ENCODE measurements at regions not wholly inside any gene's neighbourhood (a gene's known extent, or its start where the extent isn't known, plus 50 kb on each side); places are given as distances from the start of the nearest gene placed in this dataset.
"Not testable (repeated sequence)": the region's sequence is repeated elsewhere in the genome, so short reads cannot be mapped to it uniquely, and the experiment has no call there.

DNA sequence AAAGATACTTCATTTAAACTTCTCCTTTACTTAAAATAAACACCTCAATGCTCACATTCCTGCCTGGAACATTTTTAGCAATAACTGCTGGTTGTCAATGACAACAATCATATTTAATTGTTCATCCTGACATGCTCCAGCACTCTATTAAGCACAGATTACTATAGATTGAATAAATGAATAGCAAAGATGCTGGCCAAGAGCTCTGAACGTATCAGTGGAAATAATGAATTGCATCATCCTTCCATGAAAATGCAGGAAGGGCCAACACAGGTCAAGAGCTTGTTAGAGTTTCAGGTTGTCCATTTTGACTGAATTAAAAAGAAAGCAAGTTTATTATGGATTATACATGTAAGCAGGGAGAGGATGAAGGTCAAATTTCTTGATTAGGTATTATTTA lies 994.0 kb downstream of the TSN start:
- no peak for DNase-seq

DNA sequence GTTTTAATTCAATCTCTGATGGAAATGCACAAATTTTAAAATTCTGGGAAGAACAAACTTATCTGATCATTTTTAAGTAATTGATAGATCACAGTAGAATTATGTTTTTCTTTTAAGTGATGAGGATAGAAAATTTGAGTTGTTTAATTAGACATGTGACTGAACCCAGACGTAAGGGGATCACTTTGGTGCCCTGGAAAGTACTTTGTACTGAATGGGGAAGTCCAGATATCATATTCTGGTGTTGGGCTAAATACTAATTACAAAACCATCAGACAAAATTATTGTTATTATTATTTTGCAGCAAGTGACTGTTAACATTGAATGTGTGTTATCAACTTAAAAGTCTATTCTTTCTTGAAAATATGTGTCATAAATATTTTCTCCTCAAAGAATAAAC lies 994.6 kb downstream of the TSN start:
- DNase-seq: no peak

DNA sequence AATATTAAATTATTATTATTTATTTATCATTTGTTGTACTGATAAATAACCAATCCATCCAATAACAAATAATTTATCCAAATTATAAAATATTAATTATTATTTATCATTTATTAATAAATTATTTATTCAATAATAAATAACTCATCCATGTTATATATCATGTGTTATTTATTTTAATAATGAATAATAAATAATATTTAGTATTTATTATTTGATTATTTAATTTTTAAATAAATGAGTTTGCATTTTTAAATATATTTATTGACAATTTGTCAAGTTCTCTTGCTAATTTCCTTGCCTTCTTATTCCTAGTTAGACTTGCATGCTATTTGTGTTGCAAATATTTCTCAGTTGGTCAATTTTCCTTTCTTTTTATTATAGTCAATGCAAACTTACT lies 995.4 kb downstream of the TSN start:
- no peak for DNase-seq

DNA sequence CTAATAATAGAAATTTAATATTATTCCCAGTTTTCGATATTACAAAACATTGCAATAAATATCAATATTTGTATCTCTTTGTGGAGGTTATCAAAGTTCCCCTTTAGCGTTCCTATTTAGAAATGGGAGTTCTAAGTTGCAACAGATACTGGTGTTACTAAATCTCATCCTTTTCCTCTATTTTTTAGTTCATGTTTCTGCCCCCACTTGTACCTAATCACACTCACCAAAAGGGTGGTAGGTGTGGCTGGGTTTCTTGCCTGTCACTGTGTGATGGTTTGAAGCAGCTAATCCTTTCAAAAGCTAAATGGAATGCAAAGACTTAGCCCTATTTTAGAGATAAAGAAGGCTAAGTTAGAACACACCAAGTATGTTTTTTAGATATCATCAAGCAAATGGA lies 997.9 kb downstream of the TSN start:
- DNase-seq: no peak

DNA sequence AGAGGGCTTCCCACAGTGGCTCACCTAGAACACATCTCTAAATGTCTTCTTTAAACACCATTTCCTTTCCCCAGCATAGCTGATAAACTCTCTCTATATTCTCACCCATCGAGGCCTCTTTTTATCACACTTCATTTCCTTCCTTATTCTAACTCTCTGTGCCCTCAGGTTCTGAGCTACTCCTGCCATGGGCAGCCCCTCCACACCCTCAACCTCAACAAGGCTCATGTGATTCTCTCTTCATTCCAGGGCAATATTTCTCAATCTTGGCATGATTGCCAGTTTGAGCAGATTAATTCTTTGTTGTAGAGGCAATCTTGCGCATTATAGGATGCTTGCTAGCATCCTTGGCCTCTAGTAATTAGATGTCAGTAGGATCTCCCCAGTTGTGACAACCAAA lies 999.1 kb downstream of the TSN start:
- no peak for DNase-seq

DNA sequence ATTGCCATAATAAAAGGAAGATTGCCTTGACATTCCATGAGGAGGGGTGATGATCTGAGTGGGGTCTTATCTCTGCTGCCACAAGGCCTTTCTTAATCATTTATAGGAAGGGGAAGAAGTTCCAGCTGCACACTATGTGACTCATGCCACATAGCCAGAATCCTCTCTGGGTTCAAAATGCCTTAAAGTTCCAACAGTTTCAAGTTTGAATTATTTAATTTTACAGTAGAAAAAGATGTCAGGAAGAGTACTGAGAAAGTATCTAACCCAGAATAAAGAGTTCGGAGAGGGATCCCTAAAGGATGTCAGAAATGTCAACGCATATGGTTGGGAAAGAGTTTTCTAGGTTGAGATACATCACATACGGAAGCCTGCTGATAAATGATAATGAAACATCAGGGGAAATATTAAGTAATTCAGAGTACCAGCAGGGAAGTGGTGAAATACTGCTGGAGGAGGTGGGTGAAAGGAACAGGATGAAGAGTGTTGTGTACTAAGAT lies 999.9 kb downstream of the TSN start:
- DNase-seq: no peak

DNA sequence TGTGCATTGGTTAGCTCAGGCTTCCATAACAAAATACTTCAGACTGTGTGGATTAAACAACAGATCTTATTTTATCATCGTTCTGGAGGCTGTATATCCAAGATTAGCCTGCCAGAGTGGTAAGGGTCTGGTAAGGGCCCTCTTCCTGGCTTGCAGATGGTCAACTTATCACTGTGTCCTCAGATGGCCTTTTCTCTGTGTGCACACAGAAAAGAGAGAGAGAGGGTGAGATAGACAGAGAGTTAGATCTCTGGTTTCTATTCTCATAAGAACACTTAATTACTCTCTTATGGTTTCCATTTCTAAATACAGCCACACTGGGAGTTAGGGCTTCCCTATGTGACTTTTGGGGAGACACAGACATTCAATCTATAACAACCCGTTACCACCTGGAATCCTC lies 1003.5 kb downstream of the TSN start:
- no peak for DNase-seq

DNA sequence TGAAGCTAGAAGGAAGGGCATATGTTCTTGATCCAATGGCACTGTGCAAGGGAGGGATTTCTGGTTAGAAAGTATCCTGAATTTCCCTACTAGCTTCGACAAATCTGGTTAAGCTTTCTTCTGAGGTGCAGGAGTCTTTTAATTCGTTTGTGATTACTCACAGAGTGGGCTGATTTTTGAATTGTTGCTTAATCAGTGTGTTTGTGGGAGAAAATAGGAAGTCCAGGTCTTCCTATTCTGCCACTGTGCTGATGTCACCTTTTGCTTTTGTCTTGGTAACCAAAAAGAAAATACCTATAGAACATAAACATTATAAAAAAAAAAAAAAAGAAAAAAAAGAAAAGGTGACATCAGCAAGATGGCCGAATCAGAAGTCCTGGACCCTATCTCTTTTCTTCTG lies 1008.6 kb downstream of the TSN start:
- no peak for DNase-seq

DNA sequence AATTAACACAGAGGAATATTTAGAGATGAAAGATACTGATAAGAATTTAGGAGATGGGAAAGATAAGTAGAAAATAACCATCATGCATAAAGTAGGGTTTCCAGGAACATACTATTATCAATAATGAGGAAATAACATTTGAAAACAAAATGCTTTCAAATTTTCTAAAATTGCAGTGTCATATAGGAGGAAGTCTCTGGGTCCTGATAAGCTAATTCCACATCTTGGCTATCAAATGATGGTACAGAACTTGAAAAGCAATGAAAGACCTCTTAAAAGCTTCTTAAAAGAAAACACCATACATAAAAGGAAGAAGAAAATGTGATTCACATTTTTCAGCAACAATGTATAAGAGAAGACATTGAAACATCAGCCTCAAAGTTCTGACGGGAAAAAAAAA lies 1024.8 kb downstream of the TSN start:
- no peak for DNase-seq

DNA sequence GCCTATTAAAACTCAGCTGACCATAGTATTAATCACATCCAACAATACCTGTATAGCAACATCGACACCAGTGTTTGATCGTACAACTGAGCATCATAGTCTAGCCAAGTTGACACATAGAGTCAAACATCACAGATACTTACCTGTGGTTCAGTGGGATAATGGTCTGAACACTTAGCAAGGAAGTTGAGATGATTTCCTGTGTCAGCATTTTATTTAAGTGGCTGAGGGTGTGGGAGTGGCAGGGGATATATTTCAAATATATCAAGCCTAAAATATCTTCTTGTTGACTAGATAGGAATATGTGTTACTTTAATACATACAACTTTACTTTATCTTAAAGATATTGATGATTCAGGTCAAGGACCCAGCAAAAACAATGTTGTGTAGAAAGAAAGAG lies 1038.6 kb downstream of the TSN start:
- no peak for DNase-seq

DNA sequence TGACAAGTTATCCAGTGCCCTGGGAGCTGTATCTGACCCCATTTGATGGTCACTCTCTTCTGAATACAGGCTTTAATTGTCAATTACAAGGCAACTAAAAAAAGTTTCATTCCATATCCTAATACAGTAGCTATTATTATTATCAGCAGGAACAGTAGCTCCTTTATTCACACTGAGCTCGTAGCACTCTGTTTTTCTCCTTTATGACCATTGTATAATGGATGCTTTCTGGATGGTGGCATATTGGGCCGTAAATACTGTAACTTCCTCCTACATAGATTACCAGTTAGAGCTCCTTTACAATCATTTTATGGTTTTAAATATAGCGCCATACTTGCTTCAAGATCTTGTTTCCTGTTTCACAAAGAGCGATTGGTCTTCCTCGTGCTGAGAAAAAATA lies 1040.3 kb downstream of the TSN start:
- DNase-seq: no peak

DNA sequence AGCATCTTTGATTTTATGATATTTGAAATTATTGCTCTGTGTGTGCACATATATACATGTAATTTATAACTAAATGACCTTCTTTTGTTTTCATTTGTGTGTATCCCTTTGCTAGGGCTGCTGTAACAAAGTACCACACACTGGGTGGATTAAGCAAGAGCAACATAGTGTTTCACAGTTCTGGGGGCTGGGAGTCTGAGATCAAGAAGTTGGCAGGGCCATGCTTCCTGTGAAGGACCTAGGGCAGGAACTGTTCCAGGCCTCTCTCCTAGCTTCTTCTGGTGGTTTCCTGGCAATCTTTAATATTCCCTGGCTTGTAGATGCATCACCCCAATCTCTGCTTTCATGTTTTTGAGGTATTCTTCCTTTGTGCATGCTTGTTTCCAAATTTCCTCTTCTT lies 1043.9 kb downstream of the TSN start:
- no peak for DNase-seq

DNA sequence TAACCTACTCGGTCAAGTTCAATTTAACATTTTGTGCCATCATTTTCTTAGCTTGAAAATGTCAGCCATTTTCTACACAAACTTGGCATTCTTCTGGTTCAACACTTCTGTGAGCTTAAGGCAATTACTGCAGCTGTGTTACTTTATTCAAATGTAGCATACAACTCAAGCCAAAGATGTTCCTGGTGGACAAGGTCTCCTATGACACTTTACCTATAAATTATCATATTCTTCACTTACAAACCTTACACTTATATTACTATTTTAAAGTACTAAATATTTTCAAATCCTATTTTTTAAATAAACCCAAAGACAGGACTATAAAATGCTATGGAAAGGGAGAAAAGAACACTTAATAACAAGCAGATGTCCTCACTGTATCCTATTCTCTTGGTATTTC lies 1045.3 kb downstream of the TSN start:
- no peak for DNase-seq

DNA sequence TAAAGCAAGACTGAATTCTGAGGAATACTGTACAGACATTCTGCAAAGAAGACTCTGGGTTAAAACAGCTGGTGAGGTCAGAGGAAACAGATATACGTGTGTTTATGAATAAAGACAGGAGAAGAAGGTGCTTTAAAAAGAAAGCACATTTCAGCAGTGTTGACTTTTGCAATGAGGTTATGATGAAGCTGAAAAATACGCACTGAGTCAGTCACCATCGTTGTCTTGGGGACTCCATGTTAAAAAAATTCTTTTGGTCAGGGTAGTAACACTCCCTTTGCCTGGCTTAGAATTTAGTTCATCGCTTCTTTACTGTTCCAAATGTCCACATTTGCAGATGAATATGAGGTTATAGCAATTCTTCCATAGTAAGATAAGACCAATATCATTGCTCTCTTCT lies 1049.0 kb downstream of the TSN start:
- no peak for DNase-seq

DNA sequence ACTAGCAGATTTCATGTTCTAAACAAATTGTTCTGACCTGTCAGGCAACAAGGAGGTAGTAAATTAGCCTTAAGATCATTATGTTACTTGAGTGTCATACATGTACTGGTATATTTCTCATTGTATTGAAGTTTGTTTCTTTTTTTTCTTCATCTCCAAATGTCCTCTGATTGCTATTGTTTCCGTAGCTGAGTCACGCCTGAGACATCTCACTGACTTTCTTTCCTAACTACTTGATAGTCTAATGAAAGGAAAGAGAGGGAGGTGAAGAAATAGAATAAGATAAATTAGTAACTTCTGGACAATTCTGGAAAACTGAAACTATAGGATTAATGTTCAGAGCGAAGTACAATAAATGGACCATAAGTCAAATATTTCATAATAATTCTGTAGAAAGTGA lies 1049.9 kb downstream of the TSN start:
- DNase-seq: no peak

DNA sequence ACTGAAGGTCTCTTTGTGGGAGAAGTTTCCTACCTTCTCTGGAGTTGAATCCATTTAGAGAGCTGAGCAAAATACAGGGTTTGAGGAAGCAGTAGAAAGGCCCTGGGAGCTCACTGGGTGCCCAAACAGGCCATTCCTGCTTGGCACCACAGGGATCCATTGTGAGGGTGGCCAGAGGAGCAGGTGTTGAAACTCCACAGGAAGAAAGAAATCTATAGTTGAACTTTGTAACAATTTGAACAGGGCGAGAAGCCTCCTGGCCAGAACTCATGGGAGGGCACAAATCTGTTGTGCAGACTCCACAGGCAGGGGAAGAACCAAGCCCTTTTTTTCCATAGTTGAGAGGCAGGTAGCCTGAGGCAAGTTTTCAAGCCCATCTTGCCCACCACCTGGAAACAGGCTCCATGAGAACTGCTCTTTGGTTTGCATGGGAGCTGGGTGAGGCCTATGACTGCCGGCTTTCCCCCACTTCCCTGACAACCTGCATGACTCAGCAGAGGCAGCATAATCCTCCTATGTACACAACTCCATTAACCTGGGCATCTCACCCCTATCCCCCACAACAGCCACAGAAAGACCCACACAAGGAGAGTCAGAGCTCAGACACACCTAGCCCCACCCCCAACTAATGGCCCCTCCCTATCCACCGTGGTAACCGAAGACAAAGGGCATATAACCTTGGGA lies 1053.0 kb downstream of the TSN start:
- no peak for DNase-seq

DNA sequence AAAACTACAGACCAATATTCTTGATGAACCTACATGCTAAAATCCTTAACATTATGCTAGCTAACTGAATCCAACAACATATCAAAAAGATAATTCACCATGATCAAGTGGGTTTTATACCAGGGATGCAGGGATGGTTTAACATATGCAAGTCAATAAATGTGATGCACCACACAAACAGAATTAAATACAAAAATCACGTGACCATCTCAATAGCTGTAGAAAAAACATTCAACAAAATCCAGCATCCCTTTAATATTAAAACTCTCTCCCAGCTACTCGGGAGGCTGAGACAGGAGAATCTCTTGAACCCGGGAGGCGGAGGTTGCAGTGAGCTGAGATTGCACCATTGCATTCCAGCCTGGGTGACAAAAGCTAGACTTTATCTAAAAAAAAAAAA lies 1056.8 kb downstream of the TSN start:
- DNase-seq: not testable (repeated sequence)

DNA sequence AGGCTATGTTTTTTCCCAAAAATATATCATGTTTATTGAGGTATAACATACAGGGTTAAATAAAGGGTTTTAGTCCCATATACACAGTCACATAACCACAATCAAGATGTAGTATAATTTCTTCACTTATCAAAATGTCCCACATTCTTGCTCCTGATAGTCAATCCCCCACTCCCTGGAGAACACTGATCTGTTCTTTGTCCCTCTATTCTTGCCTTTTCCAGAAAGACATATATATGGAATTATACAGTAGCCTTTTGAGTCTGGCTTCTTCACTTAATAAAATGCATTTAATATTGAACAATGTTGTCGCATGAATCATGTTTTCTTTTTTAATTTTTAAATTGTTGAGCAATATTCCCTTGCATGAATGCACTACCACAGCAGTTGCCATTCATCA lies 1059.7 kb downstream of the TSN start:
- DNase-seq: no peak

DNA sequence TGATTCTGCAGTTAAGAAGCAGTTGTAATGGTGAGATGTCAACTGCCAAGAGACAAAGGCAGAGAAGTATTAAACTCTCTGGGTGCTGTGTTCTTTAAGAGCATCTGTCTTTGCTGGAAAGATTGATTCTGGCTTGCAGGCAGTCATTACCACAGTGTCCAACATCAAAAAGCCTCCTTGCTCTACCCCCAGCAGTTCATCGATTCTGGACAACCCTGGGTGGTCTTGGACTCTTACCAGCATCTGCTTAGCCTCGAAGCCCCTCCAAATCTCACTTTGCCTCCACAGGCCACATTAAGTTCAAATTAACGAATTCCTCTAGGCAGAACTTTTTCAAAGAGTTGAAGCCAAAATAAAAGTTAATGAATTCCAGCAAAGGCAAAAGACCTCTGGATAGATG lies 1061.4 kb downstream of the TSN start:
- no peak for DNase-seq

DNA sequence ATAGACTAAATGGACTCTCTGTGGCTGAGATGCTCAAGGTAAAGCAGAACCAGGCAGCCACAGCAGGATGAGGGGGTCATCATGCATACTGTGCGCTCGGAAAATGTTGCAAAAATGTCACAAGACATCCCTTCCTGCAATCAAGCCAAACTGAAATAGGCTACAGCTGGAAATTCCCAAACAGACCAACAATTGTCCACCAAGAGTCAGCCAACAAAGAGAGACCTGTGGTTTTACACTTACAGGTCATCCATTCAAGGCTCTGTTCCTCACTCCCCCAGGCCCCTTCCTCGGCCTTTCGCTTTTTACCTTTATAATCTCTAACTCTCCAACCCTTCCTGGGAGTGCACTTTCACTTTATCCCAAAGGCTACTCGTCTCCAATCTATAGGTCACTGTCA lies 1066.9 kb downstream of the TSN start:
- DNase-seq: no peak

DNA sequence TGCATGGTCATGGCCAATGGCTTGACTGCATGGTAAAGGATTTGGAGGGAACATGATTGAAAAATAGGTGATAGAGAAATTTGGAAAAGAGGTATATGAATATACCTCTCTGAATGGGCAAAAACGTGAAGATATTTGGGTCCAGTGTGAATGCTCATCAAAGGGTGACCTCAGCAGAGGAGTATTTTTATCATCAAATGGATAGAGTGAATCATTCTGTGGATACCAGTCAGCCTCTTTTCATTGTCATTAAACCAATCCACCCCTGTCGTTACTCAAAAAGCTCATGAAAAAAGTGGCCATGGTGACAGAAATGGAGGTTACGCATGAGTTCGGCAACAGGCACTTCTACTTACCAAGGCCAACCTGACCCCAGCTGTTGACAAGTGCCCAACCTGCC lies 1074.7 kb downstream of the TSN start:
- DNase-seq: no peak

DNA sequence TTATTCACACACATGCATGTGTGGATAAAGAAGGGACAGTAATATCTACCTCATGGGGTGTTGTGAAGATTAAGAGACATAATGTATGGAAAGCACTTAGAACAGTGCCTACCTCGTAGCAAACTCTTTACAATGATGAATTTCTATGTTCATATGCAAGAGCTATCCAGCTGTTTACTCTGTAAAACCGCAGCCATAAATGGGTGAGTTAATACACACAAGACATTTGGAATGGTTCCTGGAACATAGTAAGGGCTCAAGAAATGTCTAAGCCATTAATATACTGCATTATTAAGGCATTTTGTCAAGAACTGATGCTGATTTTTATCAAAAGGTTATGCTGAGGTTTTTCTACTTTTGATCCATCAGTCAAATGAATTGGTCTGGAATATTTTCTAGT lies 1076.2 kb downstream of the TSN start:
- no peak for DNase-seq

DNA sequence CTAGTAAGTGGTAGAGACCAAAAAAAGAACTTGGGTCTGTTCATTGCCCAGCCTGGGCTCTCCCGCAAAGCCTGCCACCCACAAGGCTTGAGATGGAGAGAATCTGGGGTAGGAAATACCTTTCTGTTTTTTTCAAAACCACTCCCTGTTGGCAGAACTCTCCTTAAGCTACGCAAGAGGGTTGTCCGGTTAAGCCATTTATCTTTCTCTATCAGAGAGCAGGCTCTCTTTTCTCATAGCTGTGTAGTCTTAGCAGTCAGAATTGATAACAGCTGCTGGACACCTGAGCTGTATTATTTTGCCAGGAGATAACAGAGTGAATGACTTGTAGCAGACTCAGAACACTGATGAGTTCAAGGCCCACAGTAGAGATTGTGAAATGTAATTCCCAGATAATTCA lies 1088.1 kb downstream of the TSN start:
- no peak for DNase-seq

DNA sequence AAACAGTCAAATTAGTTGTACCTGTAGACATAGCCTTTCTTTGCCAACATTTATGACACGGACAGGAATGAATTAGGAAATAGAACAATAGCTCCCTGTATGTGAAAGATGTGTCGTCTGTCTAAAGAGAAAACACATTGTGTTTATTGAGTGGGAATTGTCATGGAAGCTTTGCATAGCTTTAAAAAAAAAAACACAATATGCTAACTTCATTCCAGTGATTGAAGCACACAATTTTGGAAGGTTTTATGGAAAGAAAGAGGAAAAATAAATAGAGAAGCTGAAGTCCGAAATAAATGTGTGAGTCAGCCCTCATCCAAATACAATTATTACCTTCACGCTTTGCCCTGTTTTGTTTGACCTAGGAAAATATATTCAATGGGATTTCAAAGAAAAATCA lies 1095.7 kb downstream of the TSN start:
- no peak for DNase-seq

DNA sequence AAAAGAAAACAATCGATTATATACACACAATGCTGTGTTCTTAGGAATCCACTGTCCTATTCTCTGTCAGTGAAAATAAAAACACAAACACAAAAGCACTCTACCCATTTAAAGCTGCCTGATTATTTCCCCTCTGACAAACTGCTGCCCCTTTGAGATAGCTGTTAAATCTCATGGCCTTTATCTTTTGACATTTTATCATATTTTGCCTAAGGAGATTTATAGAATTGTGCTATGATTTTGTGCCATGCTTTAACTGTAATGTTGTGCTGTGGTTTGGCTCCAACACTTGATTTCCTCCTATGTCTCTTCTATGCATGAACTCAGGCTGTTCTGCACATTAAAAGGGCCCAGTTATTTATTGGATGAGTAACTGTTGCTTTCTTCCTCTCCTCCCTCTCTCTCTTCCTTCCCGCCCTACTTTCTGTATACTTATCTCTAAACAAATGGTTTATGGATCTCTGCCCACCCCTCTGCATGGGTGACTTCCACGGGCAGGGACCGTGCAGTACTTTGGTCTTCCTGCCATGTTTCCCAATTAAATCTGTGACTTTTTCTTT lies 1096.6 kb downstream of the TSN start:
- no peak for DNase-seq

Measured in stimulated activated CD4-positive, alpha-beta T cell treated with anti-CD3 and anti-CD28 coated beads, Interleukin-4, amount 100 ng/mL, for 24 hours (primary cell).